ENCODE measurements at regions not wholly inside any gene's neighbourhood (a gene's known extent, or its start where the extent isn't known, plus 50 kb on each side); places are given as distances from the start of the nearest gene placed in this dataset.

DNA sequence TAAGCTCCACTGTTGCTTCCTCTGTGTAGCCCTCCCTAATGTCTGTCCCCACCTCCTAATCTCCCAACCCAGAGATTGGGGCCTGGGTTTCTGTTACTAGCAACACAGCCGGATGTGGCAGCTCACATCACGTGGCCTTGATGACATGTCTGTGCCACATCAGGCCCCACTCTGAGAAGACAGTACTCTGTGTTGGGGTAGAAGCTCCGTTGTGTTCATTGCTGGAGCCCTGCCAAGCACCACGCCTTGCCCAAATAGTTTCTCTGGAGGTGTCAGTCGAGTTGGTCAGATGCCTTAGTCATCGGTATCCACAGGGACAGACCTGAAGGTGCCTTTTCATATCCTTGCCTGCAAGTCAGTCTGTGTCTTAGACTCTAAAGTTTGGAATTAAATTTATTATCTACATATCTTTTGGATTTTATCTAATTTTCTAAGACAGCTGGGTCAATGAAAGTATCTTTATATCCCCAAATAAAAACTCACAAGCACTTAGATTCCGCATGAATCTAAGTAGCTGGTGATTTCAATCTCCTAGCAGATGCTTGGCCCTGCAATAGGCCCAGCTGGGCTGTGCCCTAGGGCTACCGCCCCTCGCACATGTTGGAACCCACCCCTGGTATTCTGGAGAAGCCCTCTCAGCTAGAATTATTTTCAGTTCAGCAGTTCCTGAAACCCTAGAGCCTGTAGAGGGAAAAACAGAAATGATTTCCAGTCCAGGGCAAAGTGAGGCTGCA lies 204.0 kb upstream of the TSHZ3 start:
- no peak overlapping the region for H3K4me3 ChIP-seq (ENCODE audit: low read depth in 1 of 2, low read length in 2 of 2)
- no peaks in the 10 kb centered on the region for H3K9me3 ChIP-seq (ENCODE audit: control insufficient read depth in 1 of 2, low read length in 2 of 2)
- H3K27me3 ChIP-seq (ENCODE audit: control insufficient read depth in 1 of 2, insufficient read depth in 2 of 2, low read length in 2 of 2): no peaks in the 10 kb centered on the region
- no peak overlapping the region for H3K27ac ChIP-seq (ENCODE audit: low read depth, low read length)
- H3K9ac ChIP-seq (ENCODE audit: low read depth in 1 of 2, low read length in 2 of 2): no peak overlapping the region
- H3K36me3 ChIP-seq (ENCODE audit: control insufficient read depth in 1 of 2, insufficient read depth in 2 of 2, low read length in 2 of 2): no peaks in the 10 kb centered on the region
- H3K4me1 ChIP-seq (ENCODE audit: control insufficient read depth in 1 of 2, insufficient read depth in 2 of 2, low read length in 2 of 2): peaks cover 0 to 3% of the 10 kb centered on the region in 2 donors

DNA sequence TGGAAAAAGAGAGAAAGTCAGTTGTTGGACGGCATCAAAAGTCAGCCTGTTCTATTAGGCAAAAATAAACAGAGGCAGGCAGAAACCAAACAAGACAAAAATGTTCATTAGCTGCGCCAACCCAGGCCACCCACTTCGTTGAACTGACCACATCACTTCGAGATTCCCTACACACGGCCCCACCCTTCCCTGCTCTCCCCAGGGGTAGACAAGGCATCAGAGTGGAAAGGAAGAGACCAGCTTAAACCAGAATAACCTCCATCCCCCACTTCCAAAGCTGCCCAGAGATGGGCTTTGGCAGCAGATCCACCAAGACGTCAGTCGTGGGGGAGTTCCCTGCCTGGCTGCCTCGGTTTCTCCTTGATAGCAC lies 204.6 kb upstream of the TSHZ3 start:
- Histone ChIP-seq H3K27ac (ENCODE audit: low read depth, low read length) (no peak overlapping the region), H3K4me3 (ENCODE audit: low read depth in 1 of 2, low read length in 2 of 2) (no peak overlapping the region), H3K9me3 (ENCODE audit: control insufficient read depth in 1 of 2, low read length in 2 of 2) (no peaks in the 10 kb centered on the region), H3K36me3 (ENCODE audit: control insufficient read depth in 1 of 2, insufficient read depth in 2 of 2, low read length in 2 of 2) (no peaks in the 10 kb centered on the region), H3K4me1 (ENCODE audit: control insufficient read depth in 1 of 2, insufficient read depth in 2 of 2, low read length in 2 of 2) (peaks cover 0 to 3% of the 10 kb centered on the region in 2 donors), H3K27me3 (ENCODE audit: control insufficient read depth in 1 of 2, insufficient read depth in 2 of 2, low read length in 2 of 2) (no peaks in the 10 kb centered on the region), H3K9ac (ENCODE audit: low read depth in 1 of 2, low read length in 2 of 2) (no peak overlapping the region)

DNA sequence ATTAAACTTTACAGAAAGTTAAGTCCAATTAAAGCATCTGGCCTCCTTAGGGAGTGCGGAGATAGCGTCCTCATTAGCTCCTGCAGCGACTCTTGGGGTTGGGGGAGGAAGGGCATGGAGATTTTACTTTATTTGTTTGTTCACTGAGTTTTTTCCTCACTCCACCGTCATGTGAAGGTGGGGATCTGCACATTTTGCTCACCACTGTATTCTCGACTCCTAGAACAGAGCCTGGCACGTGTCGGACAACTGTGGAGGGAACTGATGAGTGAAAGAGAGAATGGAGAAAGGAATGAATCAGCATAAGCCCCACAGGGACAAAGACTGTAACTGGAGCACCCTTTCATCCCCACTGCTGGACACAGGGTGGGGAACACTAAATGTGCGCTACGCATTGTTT lies 205.1 kb upstream of the TSHZ3 start:
- Histone ChIP-seq H3K36me3 (ENCODE audit: control insufficient read depth in 1 of 2, insufficient read depth in 2 of 2, low read length in 2 of 2) (no peaks in the 10 kb centered on the region), H3K9ac (ENCODE audit: low read depth in 1 of 2, low read length in 2 of 2) (no peak overlapping the region), H3K4me1 (ENCODE audit: control insufficient read depth in 1 of 2, insufficient read depth in 2 of 2, low read length in 2 of 2) (peaks cover 0 to 3% of the 10 kb centered on the region in 2 donors), H3K27ac (ENCODE audit: low read depth, low read length) (no peak overlapping the region), H3K27me3 (ENCODE audit: control insufficient read depth in 1 of 2, insufficient read depth in 2 of 2, low read length in 2 of 2) (no peaks in the 10 kb centered on the region), H3K9me3 (ENCODE audit: control insufficient read depth in 1 of 2, low read length in 2 of 2) (peaks cover 1 to 2% of the 10 kb centered on the region in 2 donors), H3K4me3 (ENCODE audit: low read depth in 1 of 2, low read length in 2 of 2) (no peak overlapping the region)

DNA sequence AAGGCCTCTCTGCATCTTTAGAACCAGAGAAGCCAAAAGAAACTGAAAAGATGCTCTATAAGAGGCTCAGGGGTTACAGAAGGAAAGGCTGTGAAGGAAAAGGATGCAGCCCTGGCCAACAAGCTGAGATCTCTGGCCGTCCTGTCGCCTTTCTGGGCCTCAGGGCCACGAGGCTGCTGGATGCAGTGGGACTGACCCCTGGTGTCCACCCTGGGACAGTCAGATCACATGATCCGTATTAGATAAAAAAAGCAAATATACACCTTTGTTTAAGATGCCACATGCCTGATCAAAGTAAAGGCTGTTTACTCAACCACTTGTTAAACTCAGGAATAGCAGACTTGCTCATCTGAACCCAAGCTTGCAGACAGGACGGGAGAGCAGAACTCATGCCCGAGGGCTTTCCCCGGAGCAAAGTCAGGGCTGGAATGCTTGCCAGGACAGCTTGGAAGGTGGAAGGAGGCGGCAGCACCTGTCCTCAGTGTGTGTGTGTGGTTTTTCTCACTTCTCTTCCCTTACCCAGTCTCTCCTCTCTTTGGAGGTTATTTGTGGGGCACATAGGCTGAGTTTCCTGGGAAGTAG lies 206.5 kb upstream of the TSHZ3 start:
- Histone ChIP-seq H3K4me3 (ENCODE audit: low read depth in 1 of 2, low read length in 2 of 2) (no peak overlapping the region), H3K27ac (ENCODE audit: low read depth, low read length) (no peak overlapping the region)

DNA sequence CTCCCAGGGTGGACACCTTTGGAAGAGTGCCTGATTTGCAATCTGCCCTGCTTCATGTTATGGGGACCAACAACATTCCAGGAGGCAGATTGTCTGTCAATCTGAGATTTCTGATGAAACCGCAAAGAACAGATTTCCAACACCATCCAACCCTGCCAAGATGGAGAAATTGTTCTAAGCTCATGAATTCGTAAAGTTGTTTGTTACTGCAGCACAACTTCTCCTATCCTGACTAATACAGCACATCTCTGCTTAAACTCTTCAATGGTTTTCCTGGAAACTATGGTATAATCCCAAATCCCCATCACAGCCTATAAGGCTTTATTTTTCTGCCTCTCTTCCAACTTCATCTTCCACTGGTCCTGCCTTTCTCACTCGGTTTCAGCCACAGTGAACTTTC lies 210.3 kb upstream of the TSHZ3 start:
- H3K4me3 ChIP-seq (ENCODE audit: low read depth in 1 of 2, low read length in 2 of 2): no peak overlapping the region
- no peak overlapping the region for H3K9ac ChIP-seq (ENCODE audit: low read depth in 1 of 2, low read length in 2 of 2)
- H3K4me1 ChIP-seq (ENCODE audit: control insufficient read depth in 1 of 2, insufficient read depth in 2 of 2, low read length in 2 of 2): no peaks in the 10 kb centered on the region
- H3K27me3 ChIP-seq (ENCODE audit: control insufficient read depth in 1 of 2, insufficient read depth in 2 of 2, low read length in 2 of 2): no peaks in the 10 kb centered on the region
- no peak overlapping the region for H3K27ac ChIP-seq (ENCODE audit: low read depth, low read length)
- no peaks in the 10 kb centered on the region for H3K36me3 ChIP-seq (ENCODE audit: control insufficient read depth in 1 of 2, insufficient read depth in 2 of 2, low read length in 2 of 2)
- peaks cover 4 to 7% of the 10 kb centered on the region in 2 donors for H3K9me3 ChIP-seq (ENCODE audit: control insufficient read depth in 1 of 2, low read length in 2 of 2)

More for the DNA sequence above, 206.5 kb upstream of the TSHZ3 start:
- H3K36me3 ChIP-seq (ENCODE audit: control insufficient read depth in 1 of 2, insufficient read depth in 2 of 2, low read length in 2 of 2): no peaks in the 10 kb centered on the region
- H3K9me3 ChIP-seq (ENCODE audit: control insufficient read depth in 1 of 2, low read length in 2 of 2): peaks cover 4 to 7% of the 10 kb centered on the region in 2 donors
- no peaks in the 10 kb centered on the region for H3K27me3 ChIP-seq (ENCODE audit: control insufficient read depth in 1 of 2, insufficient read depth in 2 of 2, low read length in 2 of 2)
- H3K9ac ChIP-seq (ENCODE audit: low read depth in 1 of 2, low read length in 2 of 2): no peak overlapping the region
- H3K4me1 ChIP-seq (ENCODE audit: control insufficient read depth in 1 of 2, insufficient read depth in 2 of 2, low read length in 2 of 2): peaks cover 0 to 3% of the 10 kb centered on the region in 2 donors

DNA sequence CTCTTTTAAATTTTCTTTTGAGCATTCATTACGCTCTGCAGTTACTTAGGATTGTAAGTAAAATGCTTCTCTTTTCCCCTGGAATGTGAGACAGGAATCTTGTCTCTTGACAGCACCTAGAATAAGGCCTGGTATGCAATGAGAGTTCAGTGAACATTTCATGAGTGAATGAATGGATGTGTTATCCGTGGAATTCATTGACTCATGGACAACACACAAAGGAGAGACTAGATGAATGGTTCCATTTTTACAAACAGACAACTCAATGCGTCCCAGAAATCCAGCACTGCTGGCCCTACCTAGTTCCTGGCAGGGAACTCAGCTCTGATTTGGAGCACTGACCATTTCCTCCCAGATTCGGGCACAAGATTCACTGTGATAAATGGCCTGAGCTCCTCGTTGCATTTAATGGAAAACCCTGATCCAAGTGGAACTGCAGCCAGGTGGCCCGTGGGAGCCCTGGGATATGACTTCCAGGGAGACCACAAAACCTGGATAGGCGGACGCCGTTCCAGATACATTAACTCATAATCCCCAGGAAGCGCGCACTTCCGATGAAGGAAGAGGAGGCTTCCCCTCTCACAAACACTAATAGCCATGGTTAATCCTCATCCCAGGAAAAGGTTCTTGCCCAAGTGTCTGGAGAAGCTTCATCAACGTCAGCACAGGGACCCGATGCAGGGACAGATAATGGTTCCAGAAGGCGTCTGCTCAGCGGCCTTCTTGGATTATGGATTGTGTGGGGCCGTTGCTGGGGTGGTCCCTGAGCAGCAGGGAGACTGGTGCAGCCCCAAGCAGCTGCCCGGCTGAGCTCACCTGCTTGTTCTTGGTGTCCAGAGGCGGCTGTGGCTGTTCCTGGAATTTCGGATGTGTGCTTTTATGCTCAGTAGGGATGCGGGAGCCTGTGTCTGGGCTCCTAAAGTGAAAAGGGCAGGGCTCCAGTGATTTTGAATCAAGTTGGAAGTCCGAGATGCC lies 211.1 kb upstream of the TSHZ3 start:
- Histone ChIP-seq H3K9ac (ENCODE audit: low read depth in 1 of 2, low read length in 2 of 2) (no peak overlapping the region), H3K27me3 (ENCODE audit: control insufficient read depth in 1 of 2, insufficient read depth in 2 of 2, low read length in 2 of 2) (no peaks in the 10 kb centered on the region), H3K9me3 (ENCODE audit: control insufficient read depth in 1 of 2, low read length in 2 of 2) (peaks cover 4 to 7% of the 10 kb centered on the region in 2 donors), H3K4me3 (ENCODE audit: low read depth in 1 of 2, low read length in 2 of 2) (no peak overlapping the region), H3K4me1 (ENCODE audit: control insufficient read depth in 1 of 2, insufficient read depth in 2 of 2, low read length in 2 of 2) (no peaks in the 10 kb centered on the region), H3K27ac (ENCODE audit: low read depth, low read length) (no peak overlapping the region), H3K36me3 (ENCODE audit: control insufficient read depth in 1 of 2, insufficient read depth in 2 of 2, low read length in 2 of 2) (no peaks in the 10 kb centered on the region)

DNA sequence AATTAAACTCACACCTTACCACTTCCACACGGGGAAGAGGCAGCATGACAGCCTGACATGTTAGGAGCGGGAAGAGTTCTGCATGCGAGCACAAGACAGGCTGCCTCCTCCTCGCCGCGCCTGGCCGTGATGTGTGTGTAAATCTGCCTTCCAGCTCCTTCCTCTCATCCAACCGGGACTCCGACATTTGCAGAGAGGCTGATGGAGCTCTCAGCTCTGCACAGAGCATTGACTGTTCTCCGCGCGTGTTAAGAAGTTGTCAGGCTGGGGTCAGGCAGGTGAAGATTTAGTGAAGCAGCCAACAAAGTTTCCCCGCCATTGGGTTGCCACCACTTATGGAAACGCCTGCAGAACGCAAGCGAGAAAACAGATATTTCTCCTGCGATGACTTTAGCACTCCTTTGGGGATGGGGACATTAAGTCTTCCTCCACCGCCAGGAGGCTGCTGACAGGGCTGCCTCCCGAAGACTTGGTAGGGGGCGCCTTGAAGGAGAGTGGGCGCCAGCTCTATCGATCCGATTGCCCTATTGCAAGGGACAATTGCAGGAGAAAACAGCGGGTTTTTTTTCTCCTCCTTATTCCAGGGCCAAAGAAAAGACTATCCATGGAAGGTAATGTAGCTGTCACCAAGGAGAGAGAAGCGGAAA lies 213.9 kb upstream of the TSHZ3 start:
- Histone ChIP-seq H3K27me3 (ENCODE audit: control insufficient read depth in 1 of 2, insufficient read depth in 2 of 2, low read length in 2 of 2) (no peaks in the 10 kb centered on the region), H3K4me1 (ENCODE audit: control insufficient read depth in 1 of 2, insufficient read depth in 2 of 2, low read length in 2 of 2) (no peaks in the 10 kb centered on the region), H3K9ac (ENCODE audit: low read depth in 1 of 2, low read length in 2 of 2) (no peak overlapping the region), H3K4me3 (ENCODE audit: low read depth in 1 of 2, low read length in 2 of 2) (no peak overlapping the region), H3K27ac (ENCODE audit: low read depth, low read length) (no peak overlapping the region), H3K36me3 (ENCODE audit: control insufficient read depth in 1 of 2, insufficient read depth in 2 of 2, low read length in 2 of 2) (no peaks in the 10 kb centered on the region), H3K9me3 (ENCODE audit: control insufficient read depth in 1 of 2, low read length in 2 of 2) (peaks cover 4 to 7% of the 10 kb centered on the region in 2 donors)

DNA sequence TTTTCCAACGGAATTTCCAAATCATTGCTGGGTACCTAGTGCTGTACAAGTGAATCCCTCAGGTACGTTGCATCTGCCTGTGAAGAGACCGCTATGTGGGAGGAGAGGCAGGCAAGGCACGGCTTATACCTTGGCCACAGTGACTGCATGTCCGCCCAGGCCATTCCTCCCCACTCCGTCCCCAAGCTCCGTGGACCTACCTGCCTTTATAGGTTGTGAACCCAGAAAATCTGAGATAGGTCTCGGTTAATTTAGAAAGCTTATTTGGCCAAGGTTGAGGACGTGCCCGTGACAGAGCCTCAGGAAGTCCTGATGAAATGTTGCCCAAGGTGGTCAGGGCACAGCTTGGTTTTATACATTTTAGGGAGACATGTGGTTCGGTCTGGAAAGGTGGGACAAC lies 218.5 kb upstream of the TSHZ3 start:
- Histone ChIP-seq H3K36me3 (ENCODE audit: control insufficient read depth in 1 of 2, insufficient read depth in 2 of 2, low read length in 2 of 2) (no peaks in the 10 kb centered on the region), H3K4me3 (ENCODE audit: low read depth in 1 of 2, low read length in 2 of 2) (no peak overlapping the region), H3K9ac (ENCODE audit: low read depth in 1 of 2, low read length in 2 of 2) (no peak overlapping the region), H3K27me3 (ENCODE audit: control insufficient read depth in 1 of 2, insufficient read depth in 2 of 2, low read length in 2 of 2) (no peaks in the 10 kb centered on the region), H3K27ac (ENCODE audit: low read depth, low read length) (no peak overlapping the region), H3K9me3 (ENCODE audit: control insufficient read depth in 1 of 2, low read length in 2 of 2) (no peaks in the 10 kb centered on the region), H3K4me1 (ENCODE audit: control insufficient read depth in 1 of 2, insufficient read depth in 2 of 2, low read length in 2 of 2) (no peaks in the 10 kb centered on the region)

DNA sequence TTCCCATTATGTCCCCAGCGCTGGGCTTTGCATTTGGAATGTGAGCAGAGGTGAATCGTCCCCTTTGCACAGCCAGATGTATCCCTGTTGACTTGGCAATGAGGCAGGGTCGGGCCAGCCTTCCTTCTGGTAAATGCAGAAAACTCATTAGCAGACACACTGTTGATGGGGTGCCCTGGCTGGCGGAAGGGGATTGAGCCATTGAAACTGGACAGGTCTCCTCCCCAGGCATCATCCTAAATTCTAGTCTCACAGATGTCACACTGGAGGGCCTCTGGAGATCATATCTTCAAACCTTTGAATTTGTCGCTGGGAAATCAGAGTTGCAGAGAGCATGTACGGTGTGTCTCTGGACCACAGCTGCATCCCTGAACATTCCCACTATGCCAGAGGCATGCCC lies 219.5 kb upstream of the TSHZ3 start:
- no peaks in the 10 kb centered on the region for H3K36me3 ChIP-seq (ENCODE audit: control insufficient read depth in 1 of 2, insufficient read depth in 2 of 2, low read length in 2 of 2)
- no peak overlapping the region for H3K27ac ChIP-seq (ENCODE audit: low read depth, low read length)
- H3K9ac ChIP-seq (ENCODE audit: low read depth in 1 of 2, low read length in 2 of 2): no peak overlapping the region
- no peaks in the 10 kb centered on the region for H3K27me3 ChIP-seq (ENCODE audit: control insufficient read depth in 1 of 2, insufficient read depth in 2 of 2, low read length in 2 of 2)
- no peaks in the 10 kb centered on the region for H3K9me3 ChIP-seq (ENCODE audit: control insufficient read depth in 1 of 2, low read length in 2 of 2)
- no peaks in the 10 kb centered on the region for H3K4me1 ChIP-seq (ENCODE audit: control insufficient read depth in 1 of 2, insufficient read depth in 2 of 2, low read length in 2 of 2)
- no peak overlapping the region for H3K4me3 ChIP-seq (ENCODE audit: low read depth in 1 of 2, low read length in 2 of 2)

All from duodenal mucosa (tissue), 2 donors.